Sigmoid colon (tissue), 4 donors: ENCODE measurements at regions not wholly inside any gene's neighbourhood (a gene's known extent, or its start where the extent isn't known, plus 50 kb on each side); places are given as distances from the start of the nearest gene placed in this dataset.

Experiments
- CTCF ChIP-seq, 4 experiments: fragments of 450-650 bp in 3 of 4; fragments of 200-600 bp in 1 of 4; IDR thresholded peaks; one replicate each; pipeline ENCODE4 v1.5.1; 2016 to 2019; ENCODE audit warnings: antibody characterized with exemption in 4 of 4, mild to moderate bottlenecking in 3 of 4, moderate library complexity in 2 of 4
- POLR2A ChIP-seq, 2 donors: fragments of 450-650 bp; IDR thresholded peaks; one replicate each; pipeline ENCODE4 v1.6.1; 2016; ENCODE audit warnings: antibody characterized with exemption in 2 of 2, mild to moderate bottlenecking in 2 of 2, moderate library complexity in 2 of 2
- POLR2AphosphoS5 ChIP-seq, 4 donors: sonication (generic); formaldehyde crosslinking; IDR thresholded peaks; one replicate each; pipeline ENCODE4 v1.6.1; 2017; ENCODE audit warnings: antibody characterized with exemption in 4 of 4

- TF ChIP-seq POLR2A (IDR thresholded peaks at IDR 0.05): no peak
- no peak for TF ChIP-seq POLR2AphosphoS5 (IDR thresholded peaks at IDR 0.05)
- TF ChIP-seq CTCF (IDR thresholded peaks at IDR 0.05): no peak
Measured at GRCh38 chr6:148090326-148090725, 252.3 kb upstream of the SASH1 start.
